ENCODE measurements at regions not wholly inside any gene's neighbourhood (a gene's known extent, or its start where the extent isn't known, plus 50 kb on each side); places are given as distances from the start of the nearest gene placed in this dataset.

GRCh38 chr12:24089510-24089890 is 140.0 kb upstream of the SOX5 start:
- no peak for DNase-seq

- DNase-seq, result no peak
Measured at GRCh38 chr12:24088751-24089509, 139.5 kb upstream of the SOX5 start.

DNA sequence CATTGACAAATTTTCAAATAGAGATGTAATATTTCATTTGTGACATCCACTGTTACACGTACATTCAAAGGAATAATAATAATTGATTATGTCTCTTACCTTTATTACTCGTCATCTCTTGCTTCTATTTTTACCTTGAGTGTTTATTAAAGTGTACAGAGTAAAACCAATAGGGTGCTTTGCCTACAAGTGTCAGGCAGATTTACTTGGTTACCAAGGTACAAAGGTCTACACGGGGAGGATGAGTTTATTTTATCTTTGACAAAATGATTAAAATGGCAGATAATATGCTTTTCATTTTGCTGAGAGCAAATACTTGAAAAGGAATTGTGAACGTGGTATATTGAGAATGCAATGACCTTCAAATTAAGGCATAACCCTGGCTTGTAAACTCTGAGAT is 137.8 kb upstream of the SOX5 start:
- DNase-seq, result no peak

DNA sequence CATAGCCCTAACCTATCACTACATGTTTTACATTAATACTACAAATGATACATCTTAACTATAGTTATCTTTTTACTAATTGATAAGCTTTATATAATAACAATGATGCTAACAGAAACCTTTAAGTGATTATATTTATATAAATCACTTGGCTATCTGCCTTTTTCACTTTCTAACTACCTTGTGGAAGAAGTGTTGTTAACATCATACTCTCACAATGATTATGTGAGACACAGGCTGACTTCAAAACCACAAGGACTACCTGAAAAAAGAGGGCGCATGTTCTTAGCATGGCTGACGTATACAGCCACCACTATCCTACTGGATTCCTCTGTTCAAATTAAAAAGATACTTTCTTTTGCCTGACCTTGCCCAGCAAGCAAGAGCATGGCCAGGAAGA is 135.3 kb upstream of the SOX5 start:
- DNase-seq, result no peak

- no peak for DNase-seq
Measured at GRCh38 chr12:24083838-24084237, 134.4 kb upstream of the SOX5 start.

GRCh38 chr12:24081606-24082005 is 132.1 kb upstream of the SOX5 start:
- no peak for DNase-seq

DNA sequence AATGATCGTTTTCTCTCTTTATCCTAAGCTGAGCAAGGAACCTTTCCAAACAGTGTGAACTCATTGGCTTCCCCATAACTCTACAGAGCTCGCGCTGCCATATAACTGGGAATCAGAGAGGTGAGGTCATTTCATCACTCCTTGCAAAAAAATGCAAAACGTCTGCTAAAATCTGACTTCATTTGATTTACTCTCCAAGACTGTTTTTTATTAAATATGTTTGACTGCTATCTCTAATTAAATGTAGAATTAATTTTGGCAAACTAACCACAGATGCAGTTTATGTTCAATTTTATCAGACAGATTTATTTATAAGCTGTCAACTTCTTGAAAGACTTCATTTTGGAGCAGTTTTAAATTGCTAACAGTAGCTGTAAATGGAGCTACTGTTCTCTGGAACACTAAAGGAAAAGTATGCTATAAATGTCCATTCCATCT is 131.6 kb upstream of the SOX5 start:
- DNase-seq, result no peak

GRCh38 chr12:24080465-24080864 is 131.0 kb upstream of the SOX5 start:
- DNase-seq, result no peak

DNA sequence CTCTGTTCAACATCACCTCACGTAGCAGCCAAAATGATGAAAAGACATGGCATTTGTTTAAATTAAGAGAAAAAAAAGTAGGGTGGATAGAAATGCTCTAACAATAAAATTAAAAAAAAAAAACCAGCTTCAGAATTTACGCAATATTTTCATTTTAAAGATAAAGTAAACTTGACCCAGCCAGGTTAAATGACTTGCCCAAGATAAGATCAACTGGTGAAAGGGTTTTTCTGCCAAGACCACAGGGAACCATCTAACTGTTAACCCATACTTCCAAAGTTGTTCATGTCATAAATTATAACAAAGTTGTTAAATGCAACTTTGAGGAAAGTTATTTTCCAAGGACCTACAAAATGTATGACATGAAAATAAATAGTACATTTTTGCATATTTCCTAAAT is 129.6 kb upstream of the SOX5 start:
- DNase-seq, result no peak

DNA sequence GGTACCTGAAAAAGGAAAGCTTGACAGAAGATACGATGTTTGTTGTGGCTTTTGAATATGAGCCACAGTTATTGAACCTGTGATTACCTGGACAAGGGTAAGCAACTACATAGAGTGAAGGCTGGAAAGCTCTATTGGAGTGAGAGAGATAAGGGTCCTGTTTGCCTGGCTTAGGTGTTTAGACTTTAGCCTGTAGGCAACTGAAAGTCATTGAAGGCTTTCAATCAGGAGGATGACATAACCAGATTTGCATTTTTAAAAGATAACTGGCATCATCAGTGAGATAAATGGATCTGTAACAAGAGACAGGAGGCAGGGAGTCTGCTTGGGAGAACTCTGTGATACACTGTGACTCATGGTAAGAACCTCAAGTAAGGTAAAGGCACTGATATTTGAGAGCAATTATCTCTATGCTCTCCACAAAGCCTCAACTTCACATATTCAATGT is 128.9 kb upstream of the SOX5 start:
- DNase-seq, result no peak

GRCh38 chr12:24077161-24077560 is 127.7 kb upstream of the SOX5 start:
- no peak for DNase-seq

- no peak for DNase-seq
Measured at GRCh38 chr12:24075650-24076049, 126.2 kb upstream of the SOX5 start.

DNA sequence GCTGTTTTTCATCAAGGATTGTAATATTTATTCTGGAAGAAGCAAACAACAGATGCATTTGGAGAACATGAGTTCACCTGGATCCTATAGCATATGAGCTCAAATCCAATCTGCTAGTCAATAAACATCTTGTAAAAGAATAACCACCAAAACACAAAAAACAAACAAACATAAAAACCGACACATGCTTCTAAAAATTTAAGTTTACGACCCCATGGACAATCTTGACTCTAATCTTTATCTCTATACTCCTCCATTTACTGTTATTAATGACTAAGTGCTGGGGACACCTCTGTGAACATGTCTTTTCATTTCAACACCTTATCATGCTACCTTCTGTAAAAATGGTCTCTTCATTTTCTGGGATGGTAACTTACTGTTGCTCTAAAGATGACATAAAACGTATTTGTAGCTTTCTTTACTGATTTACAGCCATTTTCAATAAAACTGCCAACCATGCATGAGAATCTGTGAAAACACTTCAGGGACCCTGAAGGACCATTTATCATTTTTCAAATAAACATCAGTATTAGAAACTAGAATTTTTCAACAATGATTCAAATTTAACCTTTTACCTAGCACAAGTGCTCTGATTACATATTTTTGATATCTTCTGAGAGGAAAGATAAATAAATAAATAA is 123.8 kb upstream of the SOX5 start:
- no peak for DNase-seq

DNA sequence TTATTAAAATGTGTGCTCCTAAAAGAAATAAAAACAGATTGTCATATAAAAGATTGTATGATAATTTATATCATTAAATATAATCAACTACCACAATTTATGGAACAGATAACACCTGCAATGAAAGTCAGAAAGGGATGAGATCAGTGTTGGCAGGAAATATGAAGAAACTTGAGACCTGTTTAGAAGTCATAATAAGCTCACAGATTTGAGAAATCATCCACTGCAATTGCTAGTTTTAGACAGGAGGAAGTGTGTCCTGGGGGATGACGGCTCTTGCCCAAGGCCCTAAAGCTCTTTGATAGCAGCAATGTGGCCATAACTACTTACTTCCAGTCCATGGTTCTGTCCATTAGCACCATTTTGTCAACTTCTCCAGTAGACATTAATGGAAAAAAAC is 122.8 kb upstream of the SOX5 start:
- no peak for DNase-seq

DNA sequence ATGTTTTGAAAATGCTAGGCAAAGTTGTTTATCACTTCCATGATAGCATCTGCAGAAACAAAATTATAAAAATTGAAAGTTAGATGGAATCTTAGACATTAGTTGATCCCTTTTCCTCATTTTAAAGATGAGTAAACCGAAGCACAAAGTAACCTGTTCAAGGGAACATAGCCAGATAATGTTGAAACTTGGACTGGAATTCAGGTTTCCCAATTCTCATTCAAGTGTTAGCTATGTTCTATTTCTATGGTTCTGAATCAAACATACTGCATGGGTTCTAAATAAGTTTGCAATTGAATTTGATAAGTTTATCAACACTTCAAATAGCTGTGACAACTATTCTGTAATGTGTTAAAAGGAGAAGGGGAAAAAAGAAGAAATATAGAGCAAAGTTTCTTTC is 122.4 kb upstream of the SOX5 start:
- DNase-seq, result no peak

DNA sequence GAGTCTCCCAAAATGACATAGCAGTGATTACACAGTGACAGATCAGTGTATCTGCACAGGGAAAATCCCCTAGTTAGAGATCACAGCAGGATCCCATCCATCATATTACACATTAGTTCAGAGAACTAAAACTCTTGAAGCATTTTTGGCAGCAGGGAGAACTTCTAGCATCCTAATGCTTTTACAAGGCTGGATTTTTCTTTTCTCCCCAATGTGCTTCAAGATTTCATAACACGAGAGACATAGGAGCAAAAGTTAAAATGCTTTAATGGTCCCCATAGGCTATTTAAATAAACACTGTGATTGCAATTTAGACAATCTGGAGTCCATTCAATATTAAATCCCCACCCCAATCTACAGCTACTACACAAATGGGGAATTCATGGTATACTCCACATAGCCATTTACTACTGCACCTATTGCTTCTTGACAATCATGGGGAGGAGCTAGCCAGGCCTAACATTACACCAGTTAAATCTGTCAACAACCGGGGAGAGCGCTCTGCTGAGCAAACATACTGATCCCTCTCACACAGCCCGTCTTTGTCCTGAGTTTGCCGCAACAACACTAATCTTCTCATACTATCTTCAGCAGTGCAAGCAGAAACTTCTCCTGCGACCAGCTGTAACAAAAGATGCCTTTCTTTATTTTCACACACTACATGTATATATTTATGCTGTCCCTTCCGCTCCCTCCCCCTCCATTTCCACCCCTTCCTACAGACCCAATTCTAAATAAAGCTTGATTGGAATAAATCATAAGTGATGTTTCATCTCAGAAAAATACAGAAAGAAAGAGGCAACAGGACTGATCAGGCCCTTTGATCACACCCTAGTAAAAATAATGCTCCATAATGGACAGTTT is 120.3 kb upstream of the SOX5 start:
- no peak for DNase-seq

- DNase-seq, result no peak
Measured at GRCh38 chr12:24066865-24067264, 117.4 kb upstream of the SOX5 start.

DNA sequence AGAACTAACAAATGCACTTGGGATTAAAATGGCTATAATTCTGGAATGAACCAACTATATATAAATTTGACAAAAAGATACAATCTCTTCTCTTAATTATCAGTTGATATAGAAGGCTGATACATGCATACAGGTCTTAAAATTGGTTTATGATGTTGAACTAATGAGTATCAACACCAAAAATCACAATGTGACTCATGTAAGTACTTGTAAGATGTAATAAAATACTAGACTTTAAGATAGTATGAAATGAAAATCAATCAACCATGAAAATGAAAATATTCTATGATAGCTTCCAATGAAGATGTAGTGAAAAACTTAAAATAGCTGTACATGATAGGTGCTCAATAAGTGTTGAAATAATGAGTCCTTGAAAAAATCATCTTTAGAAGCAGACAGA is 116.6 kb upstream of the SOX5 start:
- DNase-seq, result no peak

GRCh38 chr12:24062642-24063245 is 113.3 kb upstream of the SOX5 start:
- no peak for DNase-seq

- DNase-seq, result no peak
Measured at GRCh38 chr12:24060089-24060488, 110.6 kb upstream of the SOX5 start.

- DNase-seq, result no peak
Measured at GRCh38 chr12:24057920-24058476, 108.5 kb upstream of the SOX5 start.

- no peak for DNase-seq
Measured at GRCh38 chr12:24055747-24056146, 106.3 kb upstream of the SOX5 start.
